ENCODE measurements at regions not wholly inside any gene's neighbourhood (a gene's known extent, or its start where the extent isn't known, plus 50 kb on each side); places are given as distances from the start of the nearest gene placed in this dataset.

DNA sequence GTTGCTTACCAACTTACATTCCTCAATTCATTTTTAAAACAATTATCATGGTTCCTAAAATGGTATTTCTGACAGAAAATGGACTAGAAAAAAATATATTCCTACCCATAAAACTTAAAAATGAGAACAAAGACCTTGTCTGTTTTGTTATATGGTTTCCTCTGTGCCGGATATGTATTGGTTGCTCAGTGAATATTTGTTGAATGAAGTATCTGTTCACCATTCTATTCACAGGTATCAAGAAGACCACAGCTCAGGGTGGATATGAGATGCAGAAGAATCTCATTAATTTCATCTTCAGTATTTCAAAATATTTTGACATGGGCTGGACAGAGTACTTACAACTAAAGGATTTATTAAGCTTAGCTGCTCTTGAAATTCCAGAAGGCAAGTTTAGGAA lies 58.1 kb downstream of the TUSC7 start:
- no peaks in the 10 kb centered on the region for H3K36me3 Mint-ChIP-seq
- no peaks in the 10 kb centered on the region for H3K27me3 Mint-ChIP-seq
- POLR2A ChIA-PET = no interaction called here
- DNase-seq (no peak), ATAC-seq (ENCODE audit: low read depth) (no peak)
- peaks cover 1% of the 10 kb centered on the region for H3K4me1 Mint-ChIP-seq
- H3K4me3 Mint-ChIP-seq = no peak overlapping the region
- H3K27ac Mint-ChIP-seq = no peak overlapping the region
- H3K9me3 Mint-ChIP-seq = no peaks in the 10 kb centered on the region

- Mint-ChIP-seq H3K27ac (no peak overlapping the region), H3K9me3 (no peaks in the 10 kb centered on the region), H3K4me1 (peaks cover 1% of the 10 kb centered on the region), H3K36me3 (no peaks in the 10 kb centered on the region), H3K4me3 (no peak overlapping the region), H3K27me3 (no peaks in the 10 kb centered on the region)
- DNase-seq = peak; percentile 38
- peak; percentile 67 for ATAC-seq (ENCODE audit: low read depth)
- POLR2A ChIA-PET = no interaction called here
Measured at GRCh38 chr3:116770815-116771450, 61.4 kb downstream of the TUSC7 start.

DNA sequence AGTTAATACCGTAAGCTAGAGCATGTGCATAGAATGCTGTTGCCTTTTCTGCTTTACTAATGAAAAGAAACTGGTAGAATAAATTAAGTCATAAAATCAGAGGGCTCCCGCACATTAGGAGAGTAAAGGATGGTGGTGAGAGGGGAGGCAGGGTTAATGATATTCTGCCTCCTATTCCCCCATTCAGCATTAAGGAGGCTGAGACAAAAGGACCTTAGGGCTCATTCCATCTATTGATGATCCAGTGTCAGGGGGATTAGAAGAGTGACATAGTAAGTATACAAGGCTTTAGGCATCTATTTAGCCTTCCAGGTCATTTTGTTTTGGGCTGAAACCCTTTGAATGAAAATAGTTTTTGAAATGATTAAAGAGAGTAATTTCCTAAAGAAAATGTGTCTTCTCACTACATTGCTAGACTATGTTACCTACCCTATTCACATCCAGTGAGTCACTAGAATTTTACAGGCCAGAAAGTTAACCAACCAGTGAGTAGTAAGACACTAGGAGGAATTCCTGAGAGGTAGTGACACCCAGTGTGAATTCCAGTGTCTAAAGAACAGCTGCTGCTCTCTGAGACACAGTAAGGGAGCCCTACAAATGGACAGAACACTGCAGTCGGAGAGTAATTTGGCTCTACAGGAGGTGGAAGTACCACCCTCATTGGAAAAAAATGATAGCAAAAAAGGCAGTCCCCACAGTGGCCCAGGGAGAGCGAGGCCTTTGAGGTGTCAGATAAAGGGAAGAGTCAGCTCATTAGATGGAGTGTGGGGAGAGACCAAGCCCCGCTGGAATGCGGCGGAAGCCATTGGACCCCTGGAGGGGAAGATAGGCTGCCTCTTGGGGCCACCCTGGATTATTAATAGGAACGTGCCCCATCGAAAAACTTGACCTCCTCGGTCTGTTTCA lies 67.6 kb downstream of the TUSC7 start:
- Mint-ChIP-seq H3K4me1 (no peaks in the 10 kb centered on the region), H3K27me3 (no peaks in the 10 kb centered on the region), H3K27ac (no peak overlapping the region), H3K4me3 (no peak overlapping the region), H3K9me3 (no peaks in the 10 kb centered on the region), H3K36me3 (no peaks in the 10 kb centered on the region)
- ATAC-seq (ENCODE audit: low read depth) (no peak), DNase-seq (no peak)
- POLR2A ChIA-PET = no interaction called here

- POLR2A ChIA-PET = no interaction called here
- H3K9me3 Mint-ChIP-seq = no peaks in the 10 kb centered on the region
- no peak overlapping the region for H3K4me3 Mint-ChIP-seq
- ATAC-seq (ENCODE audit: low read depth) = no peak
- H3K27me3 Mint-ChIP-seq = no peaks in the 10 kb centered on the region
- H3K36me3 Mint-ChIP-seq = no peaks in the 10 kb centered on the region
- H3K4me1 Mint-ChIP-seq = no peaks in the 10 kb centered on the region
- no peak for DNase-seq
- H3K27ac Mint-ChIP-seq = no peak overlapping the region
Measured at GRCh38 chr3:116785226-116785625, 75.6 kb downstream of the TUSC7 start.

- peaks cover 2% of the 10 kb centered on the region for H3K9me3 Mint-ChIP-seq
- POLR2A ChIA-PET = no interaction called here
- H3K36me3 Mint-ChIP-seq = no peaks in the 10 kb centered on the region
Measured at GRCh38 chr3:116802651-116803050, 93.1 kb downstream of the TUSC7 start.

GRCh38 chr3:116806351-116806750 lies 96.8 kb downstream of the TUSC7 start:
- Mint-ChIP-seq H3K4me1 (no peaks in the 10 kb centered on the region), H3K27me3 (no peaks in the 10 kb centered on the region), H3K36me3 (no peaks in the 10 kb centered on the region), H3K4me3 (no peak overlapping the region), H3K27ac (no peak overlapping the region), H3K9me3 (peaks cover 6% of the 10 kb centered on the region)
- ATAC-seq (ENCODE audit: low read depth) = no peak
- POLR2A ChIA-PET = no interaction called here
- DNase-seq = no peak

More at GRCh38 chr3:116802651-116803050, 93.1 kb downstream of the TUSC7 start:
- ATAC-seq (ENCODE audit: low read depth) (no peak), DNase-seq (no peak)
- no peak overlapping the region for H3K4me3 Mint-ChIP-seq
- no peak overlapping the region for H3K27ac Mint-ChIP-seq
- no peaks in the 10 kb centered on the region for H3K4me1 Mint-ChIP-seq
- H3K27me3 Mint-ChIP-seq = no peaks in the 10 kb centered on the region

DNA sequence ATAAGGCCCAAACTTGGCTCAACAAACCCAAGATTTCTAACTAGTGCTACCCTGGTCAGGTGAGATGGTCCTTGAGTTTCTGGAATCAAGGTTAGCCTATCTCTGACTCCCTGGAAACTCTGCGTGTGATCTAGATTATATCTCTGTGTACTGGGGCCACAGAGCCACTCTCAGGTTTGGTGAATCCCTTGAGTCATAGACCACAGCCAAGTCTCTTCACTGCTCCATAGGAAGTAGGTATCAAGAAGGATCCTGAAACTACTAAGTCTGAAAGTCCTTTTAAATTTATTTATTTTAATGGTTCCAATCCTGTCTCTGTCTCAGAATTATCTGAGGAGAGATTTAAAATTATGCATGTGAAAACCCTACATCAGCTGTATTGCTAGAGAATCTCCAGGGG lies 99.1 kb downstream of the TUSC7 start:
- Mint-ChIP-seq H3K4me3 (no peak overlapping the region), H3K4me1 (no peaks in the 10 kb centered on the region), H3K27ac (no peak overlapping the region), H3K36me3 (no peaks in the 10 kb centered on the region), H3K27me3 (no peaks in the 10 kb centered on the region), H3K9me3 (peaks cover 6% of the 10 kb centered on the region)
- ATAC-seq (ENCODE audit: low read depth) (no peak), DNase-seq (no peak)
- POLR2A ChIA-PET = no interaction called here

GRCh38 chr3:116809208-116809607 lies 99.6 kb downstream of the TUSC7 start:
- H3K36me3 Mint-ChIP-seq = no peaks in the 10 kb centered on the region
- no peak for ATAC-seq (ENCODE audit: low read depth)
- H3K9me3 Mint-ChIP-seq = peaks cover 6% of the 10 kb centered on the region
- H3K27me3 Mint-ChIP-seq = no peaks in the 10 kb centered on the region
- H3K4me3 Mint-ChIP-seq = no peak overlapping the region
- POLR2A ChIA-PET = no interaction called here
- DNase-seq = no peak
- no peaks in the 10 kb centered on the region for H3K4me1 Mint-ChIP-seq
- no peak overlapping the region for H3K27ac Mint-ChIP-seq

- Mint-ChIP-seq H3K27ac (no peak overlapping the region), H3K4me1 (no peaks in the 10 kb centered on the region), H3K36me3 (no peaks in the 10 kb centered on the region), H3K9me3 (peaks cover 6% of the 10 kb centered on the region), H3K4me3 (no peak overlapping the region), H3K27me3 (no peaks in the 10 kb centered on the region)
- POLR2A ChIA-PET = no interaction called here
- no peak for DNase-seq
- no peak for ATAC-seq (ENCODE audit: low read depth)
Measured at GRCh38 chr3:116811754-116812153, 102.2 kb downstream of the TUSC7 start.

DNA sequence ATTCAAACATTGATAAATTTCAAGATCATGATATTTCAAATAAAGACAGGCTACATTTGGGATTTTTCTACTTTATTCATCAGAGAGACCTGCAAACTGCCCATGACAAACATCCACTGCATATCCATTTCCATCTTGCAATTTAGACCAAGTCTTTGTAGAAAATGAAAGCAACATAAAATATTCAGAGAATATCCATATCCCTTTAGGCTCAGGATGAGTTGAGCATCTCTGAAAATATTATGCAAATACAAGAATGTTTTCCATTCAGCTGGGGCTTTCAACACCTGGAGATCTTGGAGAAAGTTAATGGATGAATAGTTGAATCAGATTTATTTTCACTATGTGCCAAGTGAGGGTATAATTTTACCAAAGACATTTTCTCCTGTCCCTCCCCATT lies 103.4 kb downstream of the TUSC7 start:
- POLR2A ChIA-PET = no interaction called here
- Mint-ChIP-seq H3K4me1 (no peaks in the 10 kb centered on the region), H3K4me3 (no peak overlapping the region), H3K36me3 (no peaks in the 10 kb centered on the region), H3K9me3 (peaks cover 4% of the 10 kb centered on the region), H3K27me3 (no peaks in the 10 kb centered on the region), H3K27ac (no peak overlapping the region)
- DNase-seq = no peak
- no peak for ATAC-seq (ENCODE audit: low read depth)

GRCh38 chr3:116815321-116815720 lies 105.7 kb downstream of the TUSC7 start:
- H3K4me3 Mint-ChIP-seq = no peak overlapping the region
- ATAC-seq (ENCODE audit: low read depth) (no peak), DNase-seq (no peak)
- no peaks in the 10 kb centered on the region for H3K36me3 Mint-ChIP-seq
- no peaks in the 10 kb centered on the region for H3K27me3 Mint-ChIP-seq
- POLR2A ChIA-PET = no interaction called here
- no peak overlapping the region for H3K27ac Mint-ChIP-seq
- H3K9me3 Mint-ChIP-seq = no peaks in the 10 kb centered on the region
- H3K4me1 Mint-ChIP-seq = no peaks in the 10 kb centered on the region

DNA sequence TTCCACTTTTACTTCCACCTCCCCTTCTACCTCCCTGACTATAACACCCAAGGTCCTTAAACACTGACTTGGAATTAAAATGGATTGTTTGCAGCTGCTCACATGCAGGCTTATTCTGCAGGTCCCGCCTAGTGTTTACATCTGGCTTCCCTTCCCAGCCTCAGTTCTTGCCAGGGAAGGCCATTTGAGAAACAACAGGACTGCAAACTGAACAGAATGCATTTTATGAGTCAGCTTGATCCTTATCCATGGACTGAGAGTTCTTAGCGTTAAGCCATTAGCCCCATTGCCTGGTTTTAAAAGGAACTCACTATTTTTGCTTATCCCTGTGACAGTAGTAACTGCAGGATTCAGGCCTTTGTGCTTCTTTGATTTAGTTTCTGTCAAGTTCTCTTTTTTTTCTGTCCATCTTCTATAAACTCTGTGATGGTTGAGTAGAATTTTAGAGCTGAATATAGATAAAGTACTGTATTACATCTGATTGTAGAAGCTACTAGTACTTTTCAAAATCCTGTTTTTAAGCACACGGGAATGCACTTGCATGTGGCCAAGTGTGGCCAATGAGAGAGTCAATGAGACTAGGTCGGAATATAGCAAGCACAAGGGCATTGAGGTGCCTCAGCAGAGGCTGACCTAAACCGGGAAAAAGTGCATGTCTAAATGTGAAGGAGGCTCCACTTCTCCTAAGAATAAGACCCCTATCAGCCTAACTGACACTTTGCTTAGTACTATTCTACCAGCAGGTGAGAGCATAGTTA lies 106.4 kb downstream of the TUSC7 start:
- no peaks in the 10 kb centered on the region for H3K4me1 Mint-ChIP-seq
- H3K9me3 Mint-ChIP-seq = no peaks in the 10 kb centered on the region
- H3K36me3 Mint-ChIP-seq = no peaks in the 10 kb centered on the region
- POLR2A ChIA-PET = no interaction called here
- no peaks in the 10 kb centered on the region for H3K27me3 Mint-ChIP-seq
- H3K27ac Mint-ChIP-seq = no peak overlapping the region
- H3K4me3 Mint-ChIP-seq = no peak overlapping the region
- DNase-seq = no peak
- ATAC-seq (ENCODE audit: low read depth) = no peak

DNA sequence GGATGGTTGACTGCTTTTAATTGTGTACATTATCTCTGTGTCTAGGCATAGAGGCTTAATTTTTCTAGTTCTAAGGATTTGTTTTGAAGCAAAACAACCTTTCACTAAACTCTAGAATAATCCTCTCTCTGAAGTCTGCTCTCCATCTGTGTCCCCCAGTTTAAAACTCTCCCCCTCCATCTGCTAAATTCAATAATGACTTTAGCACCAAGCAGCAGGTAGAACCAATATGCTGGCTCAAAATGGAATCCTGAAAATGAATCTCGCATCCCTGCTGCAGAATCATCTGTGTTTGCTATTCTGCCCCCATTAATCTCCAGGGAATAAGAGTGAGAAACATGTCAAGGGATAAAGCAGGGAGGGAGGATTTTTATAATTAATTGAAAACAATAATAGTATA lies 111.8 kb downstream of the TUSC7 start:
- Mint-ChIP-seq H3K36me3 (no peaks in the 10 kb centered on the region), H3K9me3 (no peaks in the 10 kb centered on the region), H3K4me3 (no peak overlapping the region), H3K27ac (no peak overlapping the region), H3K27me3 (no peaks in the 10 kb centered on the region), H3K4me1 (no peaks in the 10 kb centered on the region)
- no peak for ATAC-seq (ENCODE audit: low read depth)
- DNase-seq = no peak
- POLR2A ChIA-PET = no interaction called here

DNA sequence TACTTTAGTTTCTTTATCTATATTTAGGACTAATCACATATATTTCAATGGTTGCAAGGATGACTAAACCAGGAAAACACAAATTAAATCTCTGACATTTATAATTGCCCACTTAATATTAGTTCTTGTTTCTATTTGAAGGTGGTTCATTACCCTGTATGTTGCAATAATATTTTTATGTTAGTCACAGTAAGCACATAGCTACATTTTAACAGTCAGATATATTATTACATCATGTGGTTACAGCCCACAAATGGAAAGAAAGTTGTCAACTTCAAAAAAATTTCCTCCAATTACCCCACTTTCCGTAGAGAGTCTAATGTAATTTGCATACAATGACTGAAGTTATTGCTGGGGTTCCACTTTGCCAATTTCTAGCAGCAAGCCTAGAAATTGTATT lies 114.6 kb downstream of the TUSC7 start:
- ATAC-seq (ENCODE audit: low read depth) (no peak), DNase-seq (no peak)
- Mint-ChIP-seq H3K27me3 (no peaks in the 10 kb centered on the region), H3K4me3 (no peak overlapping the region), H3K36me3 (no peaks in the 10 kb centered on the region), H3K9me3 (no peaks in the 10 kb centered on the region), H3K27ac (no peak overlapping the region), H3K4me1 (no peaks in the 10 kb centered on the region)
- POLR2A ChIA-PET = no interaction called here
